GM18505 (cell line): ENCODE measurements at regions not wholly inside any gene's neighbourhood (a gene's known extent, or its start where the extent isn't known, plus 50 kb on each side); places are given as distances from the start of the nearest gene placed in this dataset.
"Not testable (repeated sequence)": the region's sequence is repeated elsewhere in the genome, so short reads cannot be mapped to it uniquely, and the experiment has no call there.

Experiments used
- ATAC-seq: cut with Tn5 transposase; IDR thresholded peaks from one replicate; pipeline ENCODE4 v1.9.1; 2021; ENCODE audit not compliant: unreplicated experiment

- not testable (repeated sequence) for ATAC-seq
Measured at GRCh38 chr2:87498854-87499238, 249.0 kb upstream of the PLGLB2 start.

GRCh38 chr2:87499860-87500259 is 248.0 kb upstream of the PLGLB2 start:
- not testable (repeated sequence) for ATAC-seq

GRCh38 chr2:87500421-87500820 is 247.5 kb upstream of the PLGLB2 start:
- ATAC-seq: not testable (repeated sequence)

GRCh38 chr2:87500951-87501350 is 246.9 kb upstream of the PLGLB2 start:
- not testable (repeated sequence) for ATAC-seq

GRCh38 chr2:87502948-87503347 is 244.9 kb upstream of the PLGLB2 start:
- ATAC-seq: not testable (repeated sequence)

- not testable (repeated sequence) for ATAC-seq
Measured at GRCh38 chr2:87505239-87505638, 242.6 kb upstream of the PLGLB2 start.

- not testable (repeated sequence) for ATAC-seq
Measured at GRCh38 chr2:87505909-87506308, 242.0 kb upstream of the PLGLB2 start.

- not testable (repeated sequence) for ATAC-seq
Measured at GRCh38 chr2:87507378-87508348, 240.2 kb upstream of the PLGLB2 start.

GRCh38 chr2:87511195-87511778 is 236.6 kb upstream of the PLGLB2 start:
- ATAC-seq: not testable (repeated sequence)

GRCh38 chr2:87512864-87513530 is 234.9 kb upstream of the PLGLB2 start:
- not testable (repeated sequence) for ATAC-seq

- peak; percentile 53 for ATAC-seq
Measured at GRCh38 chr2:87514034-87514433, 233.9 kb upstream of the PLGLB2 start.

- not testable (repeated sequence) for ATAC-seq
Measured at GRCh38 chr2:87514515-87514914, 233.4 kb upstream of the PLGLB2 start.

GRCh38 chr2:87515226-87515625 is 232.7 kb upstream of the PLGLB2 start:
- not testable (repeated sequence) for ATAC-seq

GRCh38 chr2:87515875-87516274 is 232.0 kb upstream of the PLGLB2 start:
- ATAC-seq: not testable (repeated sequence)

- not testable (repeated sequence) for ATAC-seq
Measured at GRCh38 chr2:87516369-87516967, 231.4 kb upstream of the PLGLB2 start.

- ATAC-seq: not testable (repeated sequence)
Measured at GRCh38 chr2:87517438-87517837, 230.4 kb upstream of the PLGLB2 start.

GRCh38 chr2:87518066-87518465 is 229.8 kb upstream of the PLGLB2 start:
- not testable (repeated sequence) for ATAC-seq

GRCh38 chr2:87518547-87518946 is 229.3 kb upstream of the PLGLB2 start:
- ATAC-seq: not testable (repeated sequence)

GRCh38 chr2:87519158-87520011 is 228.5 kb upstream of the PLGLB2 start:
- ATAC-seq: peak; percentile 66

- ATAC-seq: peak; percentile 43
Measured at GRCh38 chr2:87521057-87521456, 226.8 kb upstream of the PLGLB2 start.
